ENCODE measurements at regions not wholly inside any gene's neighbourhood (a gene's known extent, or its start where the extent isn't known, plus 50 kb on each side); places are given as distances from the start of the nearest gene placed in this dataset.

DNA sequence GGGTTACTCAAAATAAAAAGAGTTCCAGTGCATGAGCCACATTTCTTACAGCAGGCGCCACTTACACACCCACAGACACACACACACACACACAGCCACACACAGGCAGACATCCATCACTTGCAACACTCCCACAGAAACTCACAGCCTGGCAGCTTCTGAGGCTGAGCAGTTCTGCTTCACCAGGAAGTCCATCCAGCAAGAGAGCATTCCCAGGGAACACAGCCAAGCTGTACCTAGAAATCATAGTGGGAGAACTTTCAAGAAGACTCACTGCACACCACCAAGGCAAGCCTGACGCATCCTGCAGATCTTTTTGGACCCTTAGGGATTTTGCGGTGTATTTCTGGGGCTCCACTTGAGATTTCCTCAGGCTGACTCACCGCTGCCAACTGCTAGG, 140.9 kb upstream of the WSB1 start:
- no peak for TF ChIP-seq POLR2AphosphoS5 (IDR thresholded peaks at IDR 0.05; ENCODE audit: low read depth)
- TF ChIP-seq SPI1 (IDR thresholded peaks at IDR 0.05; ENCODE audit: borderline replicate concordance, low read depth) = no peak
- TF ChIP-seq, protein P1, sequence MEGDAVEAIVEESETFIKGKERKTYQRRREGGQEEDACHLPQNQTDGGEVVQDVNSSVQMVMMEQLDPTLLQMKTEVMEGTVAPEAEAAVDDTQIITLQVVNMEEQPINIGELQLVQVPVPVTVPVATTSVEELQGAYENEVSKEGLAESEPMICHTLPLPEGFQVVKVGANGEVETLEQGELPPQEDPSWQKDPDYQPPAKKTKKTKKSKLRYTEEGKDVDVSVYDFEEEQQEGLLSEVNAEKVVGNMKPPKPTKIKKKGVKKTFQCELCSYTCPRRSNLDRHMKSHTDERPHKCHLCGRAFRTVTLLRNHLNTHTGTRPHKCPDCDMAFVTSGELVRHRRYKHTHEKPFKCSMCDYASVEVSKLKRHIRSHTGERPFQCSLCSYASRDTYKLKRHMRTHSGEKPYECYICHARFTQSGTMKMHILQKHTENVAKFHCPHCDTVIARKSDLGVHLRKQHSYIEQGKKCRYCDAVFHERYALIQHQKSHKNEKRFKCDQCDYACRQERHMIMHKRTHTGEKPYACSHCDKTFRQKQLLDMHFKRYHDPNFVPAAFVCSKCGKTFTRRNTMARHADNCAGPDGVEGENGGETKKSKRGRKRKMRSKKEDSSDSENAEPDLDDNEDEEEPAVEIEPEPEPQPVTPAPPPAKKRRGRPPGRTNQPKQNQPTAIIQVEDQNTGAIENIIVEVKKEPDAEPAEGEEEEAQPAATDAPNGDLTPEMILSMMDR (IDR thresholded peaks at IDR 0.05; ENCODE audit: insufficient read depth, low read length) = no peak
- TF ChIP-seq, protein P2, sequence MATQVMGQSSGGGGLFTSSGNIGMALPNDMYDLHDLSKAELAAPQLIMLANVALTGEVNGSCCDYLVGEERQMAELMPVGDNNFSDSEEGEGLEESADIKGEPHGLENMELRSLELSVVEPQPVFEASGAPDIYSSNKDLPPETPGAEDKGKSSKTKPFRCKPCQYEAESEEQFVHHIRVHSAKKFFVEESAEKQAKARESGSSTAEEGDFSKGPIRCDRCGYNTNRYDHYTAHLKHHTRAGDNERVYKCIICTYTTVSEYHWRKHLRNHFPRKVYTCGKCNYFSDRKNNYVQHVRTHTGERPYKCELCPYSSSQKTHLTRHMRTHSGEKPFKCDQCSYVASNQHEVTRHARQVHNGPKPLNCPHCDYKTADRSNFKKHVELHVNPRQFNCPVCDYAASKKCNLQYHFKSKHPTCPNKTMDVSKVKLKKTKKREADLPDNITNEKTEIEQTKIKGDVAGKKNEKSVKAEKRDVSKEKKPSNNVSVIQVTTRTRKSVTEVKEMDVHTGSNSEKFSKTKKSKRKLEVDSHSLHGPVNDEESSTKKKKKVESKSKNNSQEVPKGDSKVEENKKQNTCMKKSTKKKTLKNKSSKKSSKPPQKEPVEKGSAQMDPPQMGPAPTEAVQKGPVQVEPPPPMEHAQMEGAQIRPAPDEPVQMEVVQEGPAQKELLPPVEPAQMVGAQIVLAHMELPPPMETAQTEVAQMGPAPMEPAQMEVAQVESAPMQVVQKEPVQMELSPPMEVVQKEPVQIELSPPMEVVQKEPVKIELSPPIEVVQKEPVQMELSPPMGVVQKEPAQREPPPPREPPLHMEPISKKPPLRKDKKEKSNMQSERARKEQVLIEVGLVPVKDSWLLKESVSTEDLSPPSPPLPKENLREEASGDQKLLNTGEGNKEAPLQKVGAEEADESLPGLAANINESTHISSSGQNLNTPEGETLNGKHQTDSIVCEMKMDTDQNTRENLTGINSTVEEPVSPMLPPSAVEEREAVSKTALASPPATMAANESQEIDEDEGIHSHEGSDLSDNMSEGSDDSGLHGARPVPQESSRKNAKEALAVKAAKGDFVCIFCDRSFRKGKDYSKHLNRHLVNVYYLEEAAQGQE (IDR thresholded peaks at IDR 0.05; ENCODE audit: insufficient replicate concordance, low read depth) = no peak
